Loucy (cell line): ENCODE measurements at regions not wholly inside any gene's neighbourhood (a gene's known extent, or its start where the extent isn't known, plus 50 kb on each side); places are given as distances from the start of the nearest gene placed in this dataset.

Source experiments
- CTCF ChIP-seq: fragments of 200-600 bp; sonication (generic); conservative IDR thresholded peaks from 2 replicates; pipeline ENCODE4 v1.5.1; 2014; ENCODE audit warnings: mild to moderate bottlenecking, antibody characterized with exemption, low read length
- EZH2phosphoT487 ChIP-seq: fragments of 200-600 bp; IDR thresholded peaks from 2 replicates; pipeline ENCODE4 v1.6.1; 2018; ENCODE audit warnings: antibody characterized with exemption, mild to moderate bottlenecking, moderate library complexity, borderline replicate concordance

- TF ChIP-seq CTCF (no peak), EZH2phosphoT487 (no peak)
Observed at GRCh38 chr5:19067741-19068140, 920.3 kb downstream of the CDH18 start.
